Endothelial cell (in vitro differentiated cells): ENCODE measurements at regions not wholly inside any gene's neighbourhood (a gene's known extent, or its start where the extent isn't known, plus 50 kb on each side); places are given as distances from the start of the nearest gene placed in this dataset.

ENCODE experiments used
- DNase-seq: peaks from one replicate; pipeline ENCODE4 v3.0.0; 2021; ENCODE audit warnings: low spot score
- H3K27ac Mint-ChIP-seq: one replicate; pipeline ENCODE4 v1.8.0; 2021; ENCODE audit warnings: mixed read lengths, inconsistent platforms; ENCODE audit not compliant: unreplicated experiment
- H3K27me3 Mint-ChIP-seq: one replicate; pipeline ENCODE4 v1.8.0; 2021; ENCODE audit warnings: mild to moderate bottlenecking, moderate library complexity, mixed read lengths, inconsistent platforms; ENCODE audit not compliant: unreplicated experiment
- H3K36me3 Mint-ChIP-seq: one replicate; pipeline ENCODE4 v1.8.0; 2021; ENCODE audit warnings: mild to moderate bottlenecking, low read depth, mixed read lengths, inconsistent platforms; ENCODE audit not compliant: unreplicated experiment
- H3K4me1 Mint-ChIP-seq: one replicate; pipeline ENCODE4 v1.8.0; 2021; ENCODE audit warnings: mild to moderate bottlenecking, mixed read lengths, inconsistent platforms; ENCODE audit not compliant: unreplicated experiment
- H3K4me3 Mint-ChIP-seq: one replicate; pipeline ENCODE4 v1.8.0; 2021; ENCODE audit warnings: mild to moderate bottlenecking, mixed read lengths, inconsistent platforms; ENCODE audit not compliant: unreplicated experiment
- H3K9me3 Mint-ChIP-seq: one replicate; pipeline ENCODE4 v1.8.0; 2021; ENCODE audit warnings: mixed read lengths, inconsistent platforms; ENCODE audit not compliant: unreplicated experiment
- CTCF ChIP-seq: fragments of 200-600 bp; sonication (generic); IDR thresholded peaks from one replicate; pipeline ENCODE4 v1.5.0; 2021; ENCODE audit warnings: antibody characterized with exemption; ENCODE audit not compliant: unreplicated experiment

- H3K4me1 Mint-ChIP-seq: no peaks in the 10 kb centered on the region
- H3K27me3 Mint-ChIP-seq: no peaks in the 10 kb centered on the region
- no peak for DNase-seq
- no peak overlapping the region for H3K4me3 Mint-ChIP-seq
- no peak for TF ChIP-seq CTCF
- no peaks in the 10 kb centered on the region for H3K9me3 Mint-ChIP-seq
- no peaks in the 10 kb centered on the region for H3K36me3 Mint-ChIP-seq
- no peak overlapping the region for H3K27ac Mint-ChIP-seq
Measured at GRCh38 chr4:22932326-22932725, 239.6 kb downstream of the GBA3 start.

- TF ChIP-seq CTCF: no peak
- Mint-ChIP-seq H3K27me3 (no peaks in the 10 kb centered on the region), H3K36me3 (no peaks in the 10 kb centered on the region)
Measured at GRCh38 chr4:22922426-22922825, 229.7 kb downstream of the GBA3 start.

GRCh38 chr4:22921936-22922335, 229.2 kb downstream of the GBA3 start:
- DNase-seq: no peak
- no peaks in the 10 kb centered on the region for H3K4me1 Mint-ChIP-seq
- no peaks in the 10 kb centered on the region for H3K27me3 Mint-ChIP-seq
- no peak overlapping the region for H3K27ac Mint-ChIP-seq
- no peaks in the 10 kb centered on the region for H3K36me3 Mint-ChIP-seq
- peaks cover 5% of the 10 kb centered on the region for H3K9me3 Mint-ChIP-seq
- H3K4me3 Mint-ChIP-seq: no peak overlapping the region
- TF ChIP-seq CTCF: no peak

More at GRCh38 chr4:22922426-22922825, 229.7 kb downstream of the GBA3 start:
- Mint-ChIP-seq H3K4me1 (no peaks in the 10 kb centered on the region), H3K9me3 (peaks cover 5% of the 10 kb centered on the region), H3K27ac (peak overlapping the region; percentile 21), H3K4me3 (no peak overlapping the region)
- DNase-seq: no peak

- Mint-ChIP-seq H3K27me3 (peaks cover 1% of the 10 kb centered on the region), H3K4me1 (no peaks in the 10 kb centered on the region), H3K36me3 (no peaks in the 10 kb centered on the region), H3K27ac (no peak overlapping the region), H3K4me3 (no peak overlapping the region), H3K9me3 (no peaks in the 10 kb centered on the region)
- DNase-seq: no peak
- TF ChIP-seq CTCF: no peak
Measured at GRCh38 chr4:22911285-22911684, 218.5 kb downstream of the GBA3 start.

- DNase-seq: no peak
- Mint-ChIP-seq H3K4me1 (no peaks in the 10 kb centered on the region), H3K27me3 (peaks cover 1% of the 10 kb centered on the region), H3K36me3 (no peaks in the 10 kb centered on the region), H3K27ac (no peak overlapping the region), H3K4me3 (no peak overlapping the region), H3K9me3 (no peaks in the 10 kb centered on the region)
- no peak for TF ChIP-seq CTCF
Measured at GRCh38 chr4:22910200-22910599, 217.5 kb downstream of the GBA3 start.
